H1 (cell line): ENCODE measurements at regions not wholly inside any gene's neighbourhood (a gene's known extent, or its start where the extent isn't known, plus 50 kb on each side); places are given as distances from the start of the nearest gene placed in this dataset.

Experiments used
- CTCF ChIA-PET: fragments of 300-600 bp; sonication (Branson Sonifier 250); formaldehyde crosslinking; loops from one replicate; lab custom pipeline; 2021; ENCODE audit not compliant: partially characterized antibody; lab: Charles Lee
- POLR2A ChIA-PET: fragments of 300-600 bp; sonication (Branson Sonifier 250); formaldehyde crosslinking; loops from one replicate; lab custom pipeline; 2021; ENCODE audit warnings: inconsistent platforms; ENCODE audit not compliant: partially characterized antibody; lab: Charles Lee
- DNase-seq, 2 experiments: peaks; one replicate each; pipeline versions ENCODE4 v3.0.0 to v3.0.0-alpha.2; 2010 to 2022; ENCODE audit warnings: low spot score in 2 of 2, low read depth in 1 of 2, mixed read lengths in 1 of 2
- FAIRE-seq: peaks from 2 replicates; lab custom pipeline; 2011; peaks lifted over from hg19 to GRCh38; lab: Jason Lieb, UNC
- H2AFZ ChIP-seq: 2 replicates; pipeline ENCODE4 v1.8.1; 2012; ENCODE audit warnings: low read length, inconsistent platforms
- H2AK5ac ChIP-seq: 2 replicates; pipeline ENCODE4 v1.6.1; 2013; ENCODE audit warnings: low read depth, low read length
- H2BK120ac ChIP-seq: replicated peaks from 2 replicates; pipeline ENCODE3; 2013; ENCODE audit warnings: low read depth, low read length, inconsistent platforms
- H2BK12ac ChIP-seq: 2 replicates; pipeline ENCODE4 v1.6.1; 2013; ENCODE audit warnings: low read depth, low read length
- H2BK15ac ChIP-seq: 2 replicates; pipeline ENCODE4 v1.6.1; 2013; ENCODE audit warnings: low read length
- H2BK20ac ChIP-seq: 2 replicates; pipeline ENCODE4 v1.6.1; 2013; ENCODE audit warnings: low read length
- H2BK5ac ChIP-seq: 2 replicates; pipeline ENCODE4 v1.6.1; 2013; ENCODE audit warnings: low read depth, low read length
- H3K14ac ChIP-seq: 2 replicates; pipeline ENCODE4 v1.6.1; 2013; ENCODE audit warnings: inconsistent platforms; ENCODE audit not compliant: insufficient read length
- H3K18ac ChIP-seq: 2 replicates; pipeline ENCODE4 v1.6.1; 2013; ENCODE audit warnings: low read length; ENCODE audit errors: extremely low read depth
- H3K23ac ChIP-seq: 2 replicates; pipeline ENCODE4 v1.6.1; 2013; ENCODE audit warnings: inconsistent platforms; ENCODE audit not compliant: insufficient read length
- H3K23me2 ChIP-seq: 2 replicates; pipeline ENCODE4 v1.6.1; 2013; ENCODE audit warnings: low read depth, low read length
- H3K27ac ChIP-seq: 2 replicates; pipeline ENCODE4 v1.6.1; 2011; ENCODE audit warnings: low read depth, low read length, inconsistent platforms
- H3K27me3 ChIP-seq, 4 experiments: replicated peaks in 1 of 4; 1 replicate in 1 of 4; 2 replicates in 3 of 4; pipeline versions ENCODE4 v1.6.1 to v1.8.1; 2011 to 2013; ENCODE audit warnings: low read length in 3 of 4, mild to moderate bottlenecking in 3 of 4, inconsistent platforms in 2 of 4, mixed read lengths in 2 of 4, moderate library complexity in 1 of 4; ENCODE audit not compliant: control insufficient read depth in 3 of 4, insufficient read depth in 3 of 4; ENCODE audit errors: extremely low read depth in 1 of 4
- H3K36me3 ChIP-seq, 4 experiments: 2 replicates each; pipeline versions ENCODE4 v1.6.1 to v1.8.1; 2011 to 2013; ENCODE audit warnings: mild to moderate bottlenecking in 4 of 4, low read length in 3 of 4, moderate library complexity in 2 of 4, control low read depth in 1 of 4, inconsistent platforms in 1 of 4; ENCODE audit not compliant: insufficient read depth in 4 of 4, control insufficient read depth in 2 of 4
- H3K4ac ChIP-seq: replicated peaks from 2 replicates; pipeline ENCODE3; 2013; ENCODE audit warnings: low read length, low read depth, mixed read lengths, inconsistent platforms; ENCODE audit not compliant: insufficient read length
- H3K4me1 ChIP-seq, 4 experiments: replicated peaks in 1 of 4; 1 replicate in 1 of 4; 2 replicates in 3 of 4; pipeline versions ENCODE4 v1.6.1 to v1.8.1; 2011 to 2013; ENCODE audit warnings: low read length in 3 of 4, inconsistent platforms in 2 of 4, mixed read lengths in 1 of 4; ENCODE audit not compliant: insufficient read depth in 4 of 4, control insufficient read depth in 3 of 4
- H3K4me2 ChIP-seq, 2 experiments: 2 replicates each; pipeline versions ENCODE4 v1.6.1 to v1.8.1; 2011 to 2013; ENCODE audit warnings: low read depth in 2 of 2, low read length in 2 of 2, control low read depth in 1 of 2, inconsistent platforms in 1 of 2, mild to moderate bottlenecking in 1 of 2; ENCODE audit not compliant: insufficient read depth in 1 of 2
- H3K4me3 ChIP-seq, 4 experiments: fragments of 200-600, 300-600 bp in 1 of 4; sonication (generic), shearing (Covaris generic), sonication (Bioruptor Twin) in 1 of 4; 2 replicates each; pipeline versions ENCODE4 v1.5.1 to v1.8.1; 2011 to 2016; ENCODE audit warnings: low read length in 4 of 4, low read depth in 3 of 4, control low read depth in 2 of 4, inconsistent platforms in 2 of 4, mild to moderate bottlenecking in 2 of 4, mixed read lengths in 1 of 4, moderate library complexity in 1 of 4; ENCODE audit not compliant: insufficient read depth in 2 of 4; ENCODE audit errors: extremely low read depth in 1 of 4
- H3K56ac ChIP-seq: replicated peaks from 2 replicates; pipeline ENCODE3; 2013; ENCODE audit warnings: low read depth, mild to moderate bottlenecking, mixed read lengths, low read length, inconsistent platforms; ENCODE audit not compliant: insufficient read length
- H3K79me1 ChIP-seq: 2 replicates; pipeline ENCODE4 v1.6.1; 2013; ENCODE audit warnings: low read depth, low read length, control low read depth
- H3K79me2 ChIP-seq, 2 experiments: 2 replicates each; pipeline versions ENCODE4 v1.6.1 to v1.8.1; 2012 to 2013; ENCODE audit warnings: low read length in 2 of 2, mild to moderate bottlenecking in 2 of 2, inconsistent platforms in 1 of 2; ENCODE audit not compliant: insufficient read depth in 2 of 2, control insufficient read depth in 1 of 2
- H3K9ac ChIP-seq, 4 experiments: replicated peaks in 1 of 4; 1 replicate in 1 of 4; 2 replicates in 3 of 4; pipeline versions ENCODE4 v1.6.1 to v1.8.1; 2011 to 2013; ENCODE audit warnings: low read depth in 3 of 4, low read length in 3 of 4, control low read depth in 2 of 4, mild to moderate bottlenecking in 2 of 4, moderate library complexity in 2 of 4, inconsistent platforms in 1 of 4; ENCODE audit errors: extremely low read depth in 1 of 4
- H3K9me3 ChIP-seq, 2 experiments: 2 replicates each; pipeline versions ENCODE4 v1.6.1 to v1.8.1; 2012 to 2013; ENCODE audit warnings: mild to moderate bottlenecking in 2 of 2, moderate library complexity in 2 of 2, control low read depth in 1 of 2, inconsistent platforms in 1 of 2, low read depth in 1 of 2, low read length in 1 of 2, mixed read lengths in 1 of 2; ENCODE audit not compliant: insufficient read depth in 2 of 2
- H4K20me1 ChIP-seq, 2 experiments: replicated peaks in 1 of 2; 2 replicates each; pipeline versions ENCODE3 to v1.8.1; 2011 to 2013; ENCODE audit warnings: inconsistent platforms in 2 of 2, low read length in 2 of 2, mild to moderate bottlenecking in 1 of 2; ENCODE audit not compliant: insufficient read depth in 2 of 2, control insufficient read depth in 1 of 2
- H4K5ac ChIP-seq: 2 replicates; pipeline ENCODE4 v1.6.1; 2013; ENCODE audit warnings: low read length, low read depth, mixed read lengths, inconsistent platforms; ENCODE audit not compliant: insufficient read length
- H4K8ac ChIP-seq: 2 replicates; pipeline ENCODE4 v1.8.0; 2013; ENCODE audit warnings: mild to moderate bottlenecking, moderate library complexity, low read length, inconsistent platforms; ENCODE audit not compliant: insufficient read depth; ENCODE audit errors: extremely low read depth
- H4K91ac ChIP-seq: replicated peaks from 2 replicates; pipeline ENCODE3; 2013; ENCODE audit warnings: low read length, mixed read lengths, inconsistent platforms; ENCODE audit not compliant: insufficient read length
- ASH2L ChIP-seq: fragments of 200-600, 300-600 bp; sonication (generic); IDR thresholded peaks from one replicate; pipeline ENCODE4 v1.7.1; 2017; ENCODE audit warnings: low read length
- CHD2 ChIP-seq: IDR thresholded peaks from 2 replicates; pipeline ENCODE4 v1.6.1; 2012; ENCODE audit warnings: low read length, improper control_type of control experiment
- GTF2F1 ChIP-seq: IDR thresholded peaks from 2 replicates; pipeline ENCODE4 v1.6.1; 2012; ENCODE audit warnings: low read depth, low read length, improper control_type of control experiment, borderline replicate concordance
- HDAC2 ChIP-seq, 2 experiments: fragments of 300-600 bp in 1 of 2; sonication (generic) in 1 of 2; IDR thresholded peaks; 2 replicates each; pipeline ENCODE4 v1.6.1; 2011 to 2012; ENCODE audit warnings: low read depth in 2 of 2, low read length in 2 of 2, mild to moderate bottlenecking in 2 of 2, moderate library complexity in 2 of 2, borderline replicate concordance in 1 of 2, inconsistent platforms in 1 of 2
- JUND ChIP-seq: IDR thresholded peaks from 2 replicates; pipeline ENCODE4 v1.6.1; 2011; ENCODE audit warnings: mild to moderate bottlenecking, improper control_type of control experiment, low read length
- NANOG ChIP-seq: IDR thresholded peaks from 2 replicates; pipeline ENCODE4 v1.6.1; 2011; ENCODE audit warnings: low read length, low read depth, mild to moderate bottlenecking, inconsistent platforms; ENCODE audit not compliant: insufficient read depth, poor library complexity, severe bottlenecking
- PHF8 ChIP-seq: fragments of 200-600 bp; sonication (generic); conservative IDR thresholded peaks from 2 replicates; pipeline ENCODE4 v1.7.1; 2012; ENCODE audit warnings: low read depth, mild to moderate bottlenecking, inconsistent platforms, low read length, moderate library complexity
- POLR2A ChIP-seq, 2 experiments: IDR thresholded peaks; 1 replicate in 1 of 2; 2 replicates in 1 of 2; pipeline ENCODE4 v1.6.1; 2011; ENCODE audit warnings: low read depth in 2 of 2, low read length in 2 of 2, mild to moderate bottlenecking in 2 of 2; ENCODE audit errors: control extremely low read depth in 1 of 2
- RBBP5 ChIP-seq: IDR thresholded peaks from 2 replicates; pipeline ENCODE4 v1.7.1; 2012; ENCODE audit warnings: low read depth, mild to moderate bottlenecking, inconsistent platforms, low read length, moderate library complexity, borderline replicate concordance
- SAP30 ChIP-seq: fragments of 300-600 bp; sonication (generic); IDR thresholded peaks from 2 replicates; pipeline ENCODE4 v1.7.1; 2012; ENCODE audit warnings: low read length, moderate library complexity, mild to moderate bottlenecking, inconsistent platforms; ENCODE audit not compliant: insufficient read depth, insufficient replicate concordance
- SIX5 ChIP-seq: IDR thresholded peaks from 2 replicates; pipeline ENCODE4 v1.6.1; 2011; ENCODE audit warnings: mild to moderate bottlenecking, low read depth, low read length
- TAF7 ChIP-seq: optimal IDR thresholded peaks from 2 replicates; pipeline ENCODE3; 2011; ENCODE audit warnings: low read depth, mild to moderate bottlenecking, inconsistent platforms, low read length, moderate library complexity, borderline replicate concordance
- TEAD4 ChIP-seq: IDR thresholded peaks from 2 replicates; pipeline ENCODE4 v1.6.1; 2012; ENCODE audit warnings: low read depth, low read length, inconsistent platforms, mixed read lengths
- TF ChIP-seq, protein P1 (sequence below): IDR thresholded peaks from 2 replicates; pipeline ENCODE4 v1.6.1; 2011; ENCODE audit warnings: low read length, improper control_type of control experiment

DNA sequence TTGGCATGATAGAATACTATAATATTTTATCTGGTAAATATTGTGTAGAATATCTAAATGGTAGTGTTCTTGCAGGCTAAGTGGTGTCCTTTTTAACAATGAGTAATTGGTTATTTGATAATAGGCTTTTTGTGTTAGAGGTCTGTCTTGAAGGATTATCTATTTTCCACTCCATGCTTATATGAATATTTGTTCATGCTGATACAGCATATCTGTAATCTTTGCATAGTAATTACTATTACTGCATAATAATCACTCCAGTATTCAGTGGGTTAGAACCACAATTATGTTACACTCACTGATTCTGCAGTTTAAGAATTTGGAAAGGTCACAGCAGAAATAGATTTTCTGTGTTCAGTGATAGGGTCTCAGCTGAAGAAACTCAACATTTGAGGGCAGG, 1229.9 kb downstream of the MAT2B start:
- H2AFZ ChIP-seq, result no peak overlapping the region
- POLR2A ChIA-PET, result no interaction called here
- H2BK5ac ChIP-seq, result no peak overlapping the region
- no peak overlapping the region for H2BK12ac ChIP-seq
- H2BK15ac ChIP-seq, result no peak overlapping the region
- no peak overlapping the region for H2AK5ac ChIP-seq
- H3K23me2 ChIP-seq, result no peaks in the 10 kb centered on the region
- no peak overlapping the region for H3K56ac ChIP-seq
- no peaks in the 10 kb centered on the region for H4K20me1 ChIP-seq
- H4K91ac ChIP-seq, result no peak overlapping the region
- H3K18ac ChIP-seq, result no peak overlapping the region
- H3K9ac ChIP-seq, result no peak overlapping the region
- no peaks in the 10 kb centered on the region for H3K9me3 ChIP-seq
- no peak overlapping the region for H2BK20ac ChIP-seq
- H3K14ac ChIP-seq, result no peak overlapping the region
- H3K4me1 ChIP-seq, result no peaks in the 10 kb centered on the region
- no peak overlapping the region for H4K5ac ChIP-seq
- no peak overlapping the region for H3K23ac ChIP-seq
- no peak overlapping the region for H4K8ac ChIP-seq
- no peak for TF ChIP-seq NANOG
- TF ChIP-seq ASH2L, result no peak
- no peak for TF ChIP-seq JUND
- no peak for TF ChIP-seq GTF2F1
- no peak for TF ChIP-seq HDAC2 (IDR thresholded peaks at IDR 0.05; ENCODE audit: borderline replicate concordance in 1 of 2, low read depth in 2 of 2, low read length in 2 of 2)
- no peak for TF ChIP-seq RBBP5
- TF ChIP-seq PHF8, result no peak
- no peak for TF ChIP-seq SIX5
- no peak for TF ChIP-seq TEAD4
- TF ChIP-seq CHD2, result no peak
- TF ChIP-seq SAP30, result no peak
- no peak for TF ChIP-seq TAF7
- TF ChIP-seq, protein P1, sequence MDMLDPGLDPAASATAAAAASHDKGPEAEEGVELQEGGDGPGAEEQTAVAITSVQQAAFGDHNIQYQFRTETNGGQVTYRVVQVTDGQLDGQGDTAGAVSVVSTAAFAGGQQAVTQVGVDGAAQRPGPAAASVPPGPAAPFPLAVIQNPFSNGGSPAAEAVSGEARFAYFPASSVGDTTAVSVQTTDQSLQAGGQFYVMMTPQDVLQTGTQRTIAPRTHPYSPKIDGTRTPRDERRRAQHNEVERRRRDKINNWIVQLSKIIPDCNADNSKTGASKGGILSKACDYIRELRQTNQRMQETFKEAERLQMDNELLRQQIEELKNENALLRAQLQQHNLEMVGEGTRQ, result no peak
- no peak for TF ChIP-seq POLR2A (IDR thresholded peaks at IDR 0.05; ENCODE audit: control extremely low read depth in 1 of 2, low read depth in 2 of 2, low read length in 2 of 2)
- no peaks in the 10 kb centered on the region for H3K36me3 ChIP-seq
- DNase-seq, result no peak
- no peaks in the 10 kb centered on the region for H3K27me3 ChIP-seq
- CTCF ChIA-PET, result no interaction called here
- no peak overlapping the region for H3K4ac ChIP-seq
- H3K4me2 ChIP-seq, result no peak overlapping the region
- no peak overlapping the region for H2BK120ac ChIP-seq
- H3K79me2 ChIP-seq, result no peaks in the 10 kb centered on the region
- H3K27ac ChIP-seq, result no peak overlapping the region
- no peak overlapping the region for H3K4me3 ChIP-seq
- no peak for FAIRE-seq
- no peaks in the 10 kb centered on the region for H3K79me1 ChIP-seq
